Type B pancreatic cell (in vitro differentiated cells): ENCODE measurements at regions not wholly inside any gene's neighbourhood (a gene's known extent, or its start where the extent isn't known, plus 50 kb on each side); places are given as distances from the start of the nearest gene placed in this dataset.
"Not testable (repeated sequence)": the region's sequence is repeated elsewhere in the genome, so short reads cannot be mapped to it uniquely, and the experiment has no call there.

Experiments
- DNase-seq: peaks from one replicate; pipeline ENCODE4 v3.0.0; 2021; ENCODE audit warnings: mixed read lengths; ENCODE audit not compliant: unreplicated experiment; ENCODE audit errors: extremely low spot score
- H3K27ac Mint-ChIP-seq: 2 replicates; pipeline ENCODE4 v1.8.0; 2021; ENCODE audit warnings: mild to moderate bottlenecking, mixed read lengths
- H3K27me3 Mint-ChIP-seq: 2 replicates; pipeline ENCODE4 v1.8.0; 2021; ENCODE audit warnings: mixed read lengths
- H3K36me3 Mint-ChIP-seq: 2 replicates; pipeline ENCODE4 v1.8.0; 2021; ENCODE audit warnings: mixed read lengths
- H3K4me1 Mint-ChIP-seq: one replicate; pipeline ENCODE4 v1.8.0; 2021; ENCODE audit warnings: mixed read lengths; ENCODE audit not compliant: unreplicated experiment
- H3K4me3 Mint-ChIP-seq: 2 replicates; pipeline ENCODE4 v1.8.0; 2021; ENCODE audit warnings: mild to moderate bottlenecking, mixed read lengths
- H3K9me3 Mint-ChIP-seq: 2 replicates; pipeline ENCODE4 v1.8.0; 2021; ENCODE audit warnings: mixed read lengths
- CTCF ChIP-seq: fragments of 200-600 bp; sonication (generic); conservative IDR thresholded peaks from 2 replicates; pipeline ENCODE4 v1.5.0; 2021; ENCODE audit warnings: antibody characterized with exemption, mild to moderate bottlenecking

GRCh38 chr2:118375907-118376485, 287.7 kb downstream of the INSIG2 start:
- Mint-ChIP-seq H3K27ac (no peak overlapping the region), H3K4me1 (peaks cover 12% of the 10 kb centered on the region), H3K36me3 (no peaks in the 10 kb centered on the region), H3K27me3 (peaks cover 70% of the 10 kb centered on the region), H3K9me3 (no peaks in the 10 kb centered on the region), H3K4me3 (no peak overlapping the region)
- no peak for TF ChIP-seq CTCF
- DNase-seq: no peak

- no peak overlapping the region for H3K27ac Mint-ChIP-seq
- H3K27me3 Mint-ChIP-seq: peaks cover 70% of the 10 kb centered on the region
- no peak for DNase-seq
- no peak for TF ChIP-seq CTCF
- H3K4me1 Mint-ChIP-seq: peaks cover 12% of the 10 kb centered on the region
- no peaks in the 10 kb centered on the region for H3K9me3 Mint-ChIP-seq
- H3K36me3 Mint-ChIP-seq: no peaks in the 10 kb centered on the region
- no peak overlapping the region for H3K4me3 Mint-ChIP-seq
These were observed 286.9 kb downstream of the INSIG2 start for GRCh38 chr2:118374974-118375755.

GRCh38 chr2:118372886-118373830, 284.9 kb downstream of the INSIG2 start:
- Mint-ChIP-seq H3K4me1 (peaks cover 12% of the 10 kb centered on the region), H3K27me3 (peaks cover 67% of the 10 kb centered on the region), H3K36me3 (no peaks in the 10 kb centered on the region), H3K4me3 (no peak overlapping the region), H3K27ac (no peak overlapping the region), H3K9me3 (no peaks in the 10 kb centered on the region)
- no peak for TF ChIP-seq CTCF
- no peak for DNase-seq

- H3K27ac Mint-ChIP-seq: no peak overlapping the region
- peaks cover 12% of the 10 kb centered on the region for H3K4me1 Mint-ChIP-seq
- DNase-seq: no peak
- peak; percentile 73 for TF ChIP-seq CTCF
- H3K27me3 Mint-ChIP-seq: peaks cover 61% of the 10 kb centered on the region
- no peaks in the 10 kb centered on the region for H3K36me3 Mint-ChIP-seq
- H3K9me3 Mint-ChIP-seq: no peaks in the 10 kb centered on the region
- H3K4me3 Mint-ChIP-seq: no peak overlapping the region
These were observed 283.2 kb downstream of the INSIG2 start for GRCh38 chr2:118371515-118371914.

GRCh38 chr2:118369521-118369920, 281.2 kb downstream of the INSIG2 start:
- peaks cover 12% of the 10 kb centered on the region for H3K4me1 Mint-ChIP-seq
- DNase-seq, H3K9me3 Mint-ChIP-seq, H3K4me3 Mint-ChIP-seq, H3K36me3 Mint-ChIP-seq: not testable (repeated sequence)
- peak overlapping the region; percentile 54 for H3K27ac Mint-ChIP-seq
- peaks cover 43% of the 10 kb centered on the region for H3K27me3 Mint-ChIP-seq
